Breast epithelium (tissue), 4 donors: ENCODE measurements at regions not wholly inside any gene's neighbourhood (a gene's known extent, or its start where the extent isn't known, plus 50 kb on each side); places are given as distances from the start of the nearest gene placed in this dataset.

Experiments
- DNase-seq, 2 donors: peaks; one replicate each; pipeline ENCODE4 v3.0.0-alpha.2; 2019; ENCODE audit warnings: low spot score in 2 of 2
- H3K27ac ChIP-seq, 2 donors: fragments of 200-600 bp; sonication (generic) in 1 of 2; one replicate each; pipeline ENCODE4 v1.5.1; 2016 to 2019; ENCODE audit warnings: mild to moderate bottlenecking in 1 of 2
- H3K27me3 ChIP-seq, 2 donors: fragments of 200-600 bp; sonication (generic) in 1 of 2; one replicate each; pipeline versions ENCODE4 v1.5.1 to v1.6.0; 2017 to 2019; ENCODE audit warnings: control low read depth in 1 of 2, mild to moderate bottlenecking in 1 of 2
- H3K36me3 ChIP-seq: fragments of 200-600 bp; one replicate; pipeline ENCODE4 v1.5.1; 2019
- H3K4me1 ChIP-seq, 2 donors: fragments of 200-600 bp; sonication (generic); one replicate each; pipeline ENCODE4 v1.5.1; 2016 to 2019; ENCODE audit warnings: control low read depth in 1 of 2
- H3K4me3 ChIP-seq, 3 donors: fragments of 200-600 bp; sonication (generic); 1 replicate in 2 of 3; 2 replicates in 1 of 3; pipeline ENCODE4 v1.5.1; 2016 to 2019; ENCODE audit warnings: mild to moderate bottlenecking in 3 of 3, moderate library complexity in 2 of 3
- H3K9me3 ChIP-seq, 2 donors: fragments of 200-600 bp; sonication (generic) in 1 of 2; one replicate each; pipeline ENCODE4 v1.5.1; 2016 to 2019; ENCODE audit warnings: control low read depth in 1 of 2
- CTCF ChIP-seq, 3 donors: fragments of 450-650 bp; IDR thresholded peaks; one replicate each; pipeline ENCODE4 v1.5.1; 2016 to 2017; ENCODE audit warnings: antibody characterized with exemption in 3 of 3, mild to moderate bottlenecking in 3 of 3, moderate library complexity in 3 of 3
- POLR2A ChIP-seq: fragments of 450-650 bp; IDR thresholded peaks from one replicate; pipeline ENCODE4 v1.6.1; 2016; ENCODE audit warnings: antibody characterized with exemption, mild to moderate bottlenecking, moderate library complexity
- POLR2AphosphoS5 ChIP-seq, 3 donors: sonication (generic); formaldehyde crosslinking; IDR thresholded peaks; one replicate each; pipeline ENCODE4 v1.6.1; 2017; ENCODE audit warnings: antibody characterized with exemption in 3 of 3
- intact Hi-C: fragments of 100-400 bp; cut with DNase I; formaldehyde crosslinking; loops from one replicate; pipeline ENCODE4 v1.15.1; 2023; ENCODE audit warnings: low total_unique reads

- no peak for TF ChIP-seq POLR2AphosphoS5 (IDR thresholded peaks at IDR 0.05)
- TF ChIP-seq CTCF (IDR thresholded peaks at IDR 0.05), result no peak
- TF ChIP-seq POLR2A, result no peak
- DNase-seq, result no peak
- intact Hi-C loops, result no loop called here
- Histone ChIP-seq H3K9me3 (no peaks in the 10 kb centered on the region), H3K4me3 (no peak overlapping the region), H3K27me3 (no peaks in the 10 kb centered on the region), H3K36me3 (no peaks in the 10 kb centered on the region), H3K4me1 (no peaks in the 10 kb centered on the region), H3K27ac (no peak overlapping the region)
Measured at GRCh38 chr14:85417396-85417795, 112.5 kb upstream of the FLRT2 start.

DNA sequence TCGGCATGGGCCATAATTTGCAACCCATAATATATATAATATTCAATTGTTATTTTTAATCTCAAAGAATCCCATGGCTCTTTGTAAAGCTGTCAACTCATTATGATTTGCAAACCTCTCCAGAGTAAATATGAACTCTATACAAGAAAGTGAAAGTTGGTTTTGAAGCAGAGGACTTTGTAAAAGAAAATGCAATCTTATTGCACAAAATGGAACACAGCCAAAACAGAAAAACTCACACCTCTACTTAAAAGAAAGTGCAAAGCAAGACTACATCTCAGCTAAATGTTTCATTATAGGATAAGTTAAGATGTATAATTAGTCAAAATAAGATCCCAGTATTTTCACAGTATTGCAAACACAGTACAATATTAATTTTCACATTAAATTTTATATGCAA, 111.2 kb upstream of the FLRT2 start:
- H3K27ac ChIP-seq, result no peak overlapping the region
- no peaks in the 10 kb centered on the region for H3K27me3 ChIP-seq
- intact Hi-C loops, result no loop called here
- H3K4me3 ChIP-seq, result no peak overlapping the region
- H3K9me3 ChIP-seq, result no peaks in the 10 kb centered on the region
- H3K36me3 ChIP-seq, result no peaks in the 10 kb centered on the region
- DNase-seq, result no peak
- no peak for TF ChIP-seq POLR2A
- TF ChIP-seq CTCF (IDR thresholded peaks at IDR 0.05), result no peak
- TF ChIP-seq POLR2AphosphoS5 (IDR thresholded peaks at IDR 0.05), result no peak
- no peaks in the 10 kb centered on the region for H3K4me1 ChIP-seq

- H3K27me3 ChIP-seq, result no peaks in the 10 kb centered on the region
- H3K27ac ChIP-seq, result no peak overlapping the region
- TF ChIP-seq CTCF (IDR thresholded peaks at IDR 0.05) (no peak), POLR2AphosphoS5 (IDR thresholded peaks at IDR 0.05) (no peak)
- H3K4me1 ChIP-seq, result no peaks in the 10 kb centered on the region
- H3K36me3 ChIP-seq, result no peaks in the 10 kb centered on the region
- no peak overlapping the region for H3K4me3 ChIP-seq
- H3K9me3 ChIP-seq, result no peaks in the 10 kb centered on the region
- no peak for DNase-seq
- intact Hi-C loops, result no loop called here
Measured at GRCh38 chr14:85420278-85420677, 109.7 kb upstream of the FLRT2 start.

DNA sequence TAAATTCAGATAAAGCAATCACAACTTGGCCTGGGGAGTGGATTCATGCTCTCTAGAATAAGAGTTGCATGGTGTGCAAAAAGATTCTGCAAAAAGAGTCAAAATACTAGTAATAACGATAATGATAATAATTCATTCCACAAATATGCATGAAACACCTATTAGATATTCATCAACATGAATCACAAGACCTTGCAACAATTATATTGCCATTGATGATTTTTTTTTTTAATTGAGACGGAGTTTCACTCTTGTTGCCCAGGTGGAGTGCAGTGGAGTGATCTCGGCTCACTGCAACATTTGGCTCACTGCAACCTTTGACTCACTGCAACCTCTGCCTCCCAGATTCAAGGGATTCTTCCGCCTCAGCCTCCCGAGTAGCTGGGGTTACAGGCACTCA, 109.2 kb upstream of the FLRT2 start:
- no peak overlapping the region for H3K4me3 ChIP-seq
- no peaks in the 10 kb centered on the region for H3K36me3 ChIP-seq
- no peak overlapping the region for H3K27ac ChIP-seq
- H3K9me3 ChIP-seq, result no peaks in the 10 kb centered on the region
- intact Hi-C loops, result no loop called here
- TF ChIP-seq CTCF (IDR thresholded peaks at IDR 0.05) (no peak), POLR2A (no peak), POLR2AphosphoS5 (IDR thresholded peaks at IDR 0.05) (no peak)
- H3K4me1 ChIP-seq, result no peaks in the 10 kb centered on the region
- H3K27me3 ChIP-seq, result no peaks in the 10 kb centered on the region
- DNase-seq, result no peak

GRCh38 chr14:85421186-85421877, 108.6 kb upstream of the FLRT2 start:
- Histone ChIP-seq H3K27ac (no peak overlapping the region), H3K4me3 (no peak overlapping the region), H3K36me3 (no peaks in the 10 kb centered on the region), H3K27me3 (no peaks in the 10 kb centered on the region), H3K9me3 (no peaks in the 10 kb centered on the region), H3K4me1 (no peaks in the 10 kb centered on the region)
- TF ChIP-seq CTCF (IDR thresholded peaks at IDR 0.05) (no peak), POLR2AphosphoS5 (IDR thresholded peaks at IDR 0.05) (no peak), POLR2A (no peak)
- DNase-seq, result no peak
- intact Hi-C loops, result no loop called here
